BLaER1 (cell line): ENCODE measurements at regions not wholly inside any gene's neighbourhood (a gene's known extent, or its start where the extent isn't known, plus 50 kb on each side); places are given as distances from the start of the nearest gene placed in this dataset.

Experiments used
- H3K27ac ChIP-seq: shearing (Covaris generic); formaldehyde crosslinking; 2 replicates; pipeline ENCODE4 v1.8.1; 2022
- H3K27me3 ChIP-seq: shearing (Covaris generic); formaldehyde crosslinking; 2 replicates; pipeline ENCODE4 v1.8.1; 2022
- H3K36me3 ChIP-seq: shearing (Covaris generic); formaldehyde crosslinking; 2 replicates; pipeline ENCODE4 v1.8.1; 2022
- H3K4me1 ChIP-seq: shearing (Covaris generic); formaldehyde crosslinking; 2 replicates; pipeline ENCODE4 v1.8.1; 2022
- H3K4me2 ChIP-seq: shearing (Covaris generic); formaldehyde crosslinking; 2 replicates; pipeline ENCODE4 v1.8.1; 2022
- H3K4me3 ChIP-seq: shearing (Covaris generic); formaldehyde crosslinking; 2 replicates; pipeline ENCODE4 v1.8.1; 2022
- H3K9ac ChIP-seq: shearing (Covaris generic); formaldehyde crosslinking; 2 replicates; pipeline ENCODE4 v1.8.1; 2022
- H3K9me3 ChIP-seq: shearing (Covaris generic); formaldehyde crosslinking; 2 replicates; pipeline ENCODE4 v1.8.1; 2022
- H4K20me1 ChIP-seq: shearing (Covaris generic); formaldehyde crosslinking; 2 replicates; pipeline ENCODE4 v1.8.1; 2022
- Cebpa-rat ChIP-seq: shearing (Covaris generic); IDR thresholded peaks from 2 replicates; pipeline ENCODE4 v1.8.1; 2022

- H3K36me3 ChIP-seq = no peaks in the 10 kb centered on the region
- no peak overlapping the region for H3K27ac ChIP-seq
- TF ChIP-seq Cebpa-rat = no peak
- H3K4me2 ChIP-seq = no peak overlapping the region
- H3K9ac ChIP-seq = no peak overlapping the region
- H3K4me3 ChIP-seq = no peak overlapping the region
- no peaks in the 10 kb centered on the region for H3K27me3 ChIP-seq
- H4K20me1 ChIP-seq = no peaks in the 10 kb centered on the region
- H3K4me1 ChIP-seq = peaks cover 6% of the 10 kb centered on the region
- no peaks in the 10 kb centered on the region for H3K9me3 ChIP-seq
These were observed 2202.2 kb upstream of the C9orf72 start for GRCh38 chr9:29775491-29775890.

DNA sequence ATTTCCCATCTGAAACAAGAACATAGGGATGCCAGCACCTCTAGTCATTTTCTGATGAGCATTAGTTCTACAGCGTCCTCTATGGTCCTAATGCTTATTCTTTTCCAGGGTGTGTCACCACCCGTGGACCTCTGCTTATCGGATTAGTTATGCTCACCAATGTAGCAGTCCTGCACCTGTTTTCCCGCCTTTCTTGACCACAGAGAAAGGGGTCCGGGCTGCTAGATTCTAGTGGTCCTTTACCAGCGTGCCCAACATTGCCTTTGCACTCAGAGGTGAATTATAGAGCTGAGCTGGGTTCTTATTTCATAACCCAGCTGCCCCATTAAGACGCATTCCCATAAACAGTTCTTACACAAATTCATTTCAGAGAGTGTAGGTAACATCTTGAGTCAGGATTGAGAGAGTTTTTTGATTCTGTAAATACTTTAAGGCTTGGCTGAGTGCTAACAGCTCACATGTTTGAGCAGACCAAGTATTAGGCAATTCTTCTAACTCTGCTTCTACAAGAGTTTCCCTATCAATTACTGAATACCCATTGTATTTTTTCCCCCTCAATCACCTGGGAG, 2205.1 kb upstream of the C9orf72 start:
- Histone ChIP-seq H3K36me3 (no peaks in the 10 kb centered on the region), H4K20me1 (no peaks in the 10 kb centered on the region), H3K4me2 (no peak overlapping the region), H3K27me3 (no peaks in the 10 kb centered on the region), H3K4me1 (peaks cover 11% of the 10 kb centered on the region), H3K9ac (no peak overlapping the region), H3K9me3 (no peaks in the 10 kb centered on the region), H3K27ac (no peak overlapping the region), H3K4me3 (no peak overlapping the region)
- TF ChIP-seq Cebpa-rat = no peak

DNA sequence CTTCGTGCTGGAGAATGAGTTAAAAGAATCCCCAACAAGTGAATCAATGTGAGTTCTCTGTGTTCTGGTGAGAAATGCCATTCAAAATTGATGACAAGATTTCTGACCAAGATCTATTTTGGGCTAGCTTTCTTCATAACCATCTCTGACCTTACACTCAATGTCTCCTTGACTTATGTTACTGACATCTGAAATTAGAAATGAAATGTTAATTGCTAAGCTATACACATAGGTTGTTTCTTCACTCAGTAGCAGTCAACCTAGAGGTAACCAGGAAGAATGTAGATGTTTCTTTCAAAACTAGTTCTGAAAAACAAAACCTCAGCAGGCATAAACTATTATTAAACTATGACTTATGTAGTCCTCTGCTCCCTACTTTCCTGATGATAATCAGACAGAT, 2220.7 kb upstream of the C9orf72 start:
- Histone ChIP-seq H3K9ac (no peak overlapping the region), H3K9me3 (no peaks in the 10 kb centered on the region), H3K4me1 (no peaks in the 10 kb centered on the region), H3K27me3 (no peaks in the 10 kb centered on the region), H3K4me2 (no peak overlapping the region), H3K27ac (no peak overlapping the region), H3K36me3 (no peaks in the 10 kb centered on the region), H4K20me1 (no peaks in the 10 kb centered on the region), H3K4me3 (no peak overlapping the region)
- no peak for TF ChIP-seq Cebpa-rat

DNA sequence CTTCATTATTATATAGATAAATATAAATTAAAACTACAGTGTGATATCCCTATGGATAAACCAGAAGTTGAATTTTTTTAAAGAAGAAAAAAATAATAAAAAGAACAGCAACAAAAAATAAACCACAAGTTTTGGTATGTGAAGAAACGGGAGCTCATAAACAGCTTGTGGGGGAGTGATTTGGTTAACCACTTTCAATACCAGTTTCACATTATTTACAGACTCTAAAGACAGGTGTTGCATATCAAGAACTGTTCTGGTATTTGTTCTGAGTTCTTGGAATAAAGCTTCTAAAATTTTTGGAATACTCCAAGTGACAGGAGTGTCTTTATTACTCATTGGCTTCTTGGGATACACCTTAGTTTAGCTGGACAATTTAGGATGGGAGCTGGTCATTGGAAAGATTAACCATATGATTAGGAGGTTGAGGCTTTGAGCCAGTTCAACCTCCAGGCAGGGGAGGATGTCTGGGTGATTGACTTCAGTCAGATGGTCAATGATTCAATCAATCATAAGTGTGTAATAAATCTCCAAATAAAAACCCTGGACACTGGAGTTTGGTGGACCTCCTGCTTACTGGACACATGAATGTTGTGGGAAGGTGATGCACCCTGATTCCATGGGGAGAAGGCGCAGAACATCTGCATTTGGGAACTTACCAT, 2223.1 kb upstream of the C9orf72 start:
- H3K27me3 ChIP-seq = no peaks in the 10 kb centered on the region
- TF ChIP-seq Cebpa-rat = no peak
- no peaks in the 10 kb centered on the region for H4K20me1 ChIP-seq
- no peaks in the 10 kb centered on the region for H3K4me1 ChIP-seq
- no peaks in the 10 kb centered on the region for H3K36me3 ChIP-seq
- H3K9me3 ChIP-seq = no peaks in the 10 kb centered on the region
- no peak overlapping the region for H3K27ac ChIP-seq
- no peak overlapping the region for H3K4me3 ChIP-seq
- H3K9ac ChIP-seq = no peak overlapping the region
- no peak overlapping the region for H3K4me2 ChIP-seq

DNA sequence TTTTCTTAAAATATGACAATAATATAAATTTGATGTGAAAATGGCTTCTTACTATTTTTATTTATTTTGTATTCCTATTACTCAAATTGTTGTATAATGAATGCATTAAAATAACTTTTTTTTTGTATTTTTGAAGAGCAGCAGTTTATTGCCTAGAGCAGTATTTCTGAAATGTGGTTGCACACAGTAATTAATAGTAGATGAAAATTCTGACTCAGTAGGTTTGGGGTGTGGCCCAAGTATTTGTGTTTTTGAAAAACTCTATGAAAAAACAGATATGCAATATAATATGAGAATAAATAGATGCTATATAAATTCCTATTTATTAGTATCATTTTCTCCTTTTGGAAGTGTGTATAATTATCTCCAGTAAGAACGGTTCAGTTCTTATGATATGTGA, 2225.3 kb upstream of the C9orf72 start:
- Histone ChIP-seq H3K4me1 (no peaks in the 10 kb centered on the region), H3K9me3 (no peaks in the 10 kb centered on the region), H3K9ac (no peak overlapping the region), H3K27ac (no peak overlapping the region), H4K20me1 (no peaks in the 10 kb centered on the region), H3K4me3 (no peak overlapping the region), H3K36me3 (no peaks in the 10 kb centered on the region), H3K4me2 (no peak overlapping the region), H3K27me3 (no peaks in the 10 kb centered on the region)
- no peak for TF ChIP-seq Cebpa-rat

DNA sequence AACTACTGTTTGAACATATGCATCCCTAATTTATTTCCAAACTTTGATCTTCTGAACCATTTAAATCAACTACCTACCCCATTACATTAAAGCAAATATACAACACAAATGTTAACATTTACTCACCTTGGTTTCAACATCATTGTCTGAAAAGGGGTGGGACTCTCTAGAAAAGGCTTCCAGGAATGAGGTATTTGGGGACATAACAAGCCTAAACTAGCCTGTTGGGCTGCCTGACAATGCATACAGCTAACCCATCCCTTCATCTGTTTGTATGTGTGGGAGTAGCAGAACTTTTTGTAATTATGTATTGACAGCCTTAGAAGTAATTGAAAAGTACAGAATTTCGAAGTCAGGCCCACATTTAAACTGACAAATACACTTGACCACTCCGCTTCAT, 2225.9 kb upstream of the C9orf72 start:
- no peak overlapping the region for H3K4me3 ChIP-seq
- H3K27me3 ChIP-seq = no peaks in the 10 kb centered on the region
- no peak overlapping the region for H3K4me2 ChIP-seq
- no peaks in the 10 kb centered on the region for H4K20me1 ChIP-seq
- H3K9me3 ChIP-seq = no peaks in the 10 kb centered on the region
- H3K9ac ChIP-seq = no peak overlapping the region
- no peak overlapping the region for H3K27ac ChIP-seq
- no peak for TF ChIP-seq Cebpa-rat
- H3K4me1 ChIP-seq = no peaks in the 10 kb centered on the region
- no peaks in the 10 kb centered on the region for H3K36me3 ChIP-seq

- Histone ChIP-seq H3K36me3 (no peaks in the 10 kb centered on the region), H3K27ac (no peak overlapping the region), H4K20me1 (no peaks in the 10 kb centered on the region), H3K9me3 (no peaks in the 10 kb centered on the region), H3K4me1 (no peaks in the 10 kb centered on the region), H3K27me3 (no peaks in the 10 kb centered on the region), H3K4me2 (no peak overlapping the region), H3K9ac (no peak overlapping the region), H3K4me3 (no peak overlapping the region)
- no peak for TF ChIP-seq Cebpa-rat
These were observed 2227.5 kb upstream of the C9orf72 start for GRCh38 chr9:29800821-29801220.

- Histone ChIP-seq H3K27ac (no peak overlapping the region), H3K9ac (no peak overlapping the region), H3K27me3 (no peaks in the 10 kb centered on the region), H3K4me3 (no peak overlapping the region), H3K4me2 (no peak overlapping the region), H3K9me3 (no peaks in the 10 kb centered on the region), H4K20me1 (no peaks in the 10 kb centered on the region), H3K36me3 (no peaks in the 10 kb centered on the region), H3K4me1 (no peaks in the 10 kb centered on the region)
- TF ChIP-seq Cebpa-rat = no peak
These were observed 2229.2 kb upstream of the C9orf72 start for GRCh38 chr9:29802454-29802853.

DNA sequence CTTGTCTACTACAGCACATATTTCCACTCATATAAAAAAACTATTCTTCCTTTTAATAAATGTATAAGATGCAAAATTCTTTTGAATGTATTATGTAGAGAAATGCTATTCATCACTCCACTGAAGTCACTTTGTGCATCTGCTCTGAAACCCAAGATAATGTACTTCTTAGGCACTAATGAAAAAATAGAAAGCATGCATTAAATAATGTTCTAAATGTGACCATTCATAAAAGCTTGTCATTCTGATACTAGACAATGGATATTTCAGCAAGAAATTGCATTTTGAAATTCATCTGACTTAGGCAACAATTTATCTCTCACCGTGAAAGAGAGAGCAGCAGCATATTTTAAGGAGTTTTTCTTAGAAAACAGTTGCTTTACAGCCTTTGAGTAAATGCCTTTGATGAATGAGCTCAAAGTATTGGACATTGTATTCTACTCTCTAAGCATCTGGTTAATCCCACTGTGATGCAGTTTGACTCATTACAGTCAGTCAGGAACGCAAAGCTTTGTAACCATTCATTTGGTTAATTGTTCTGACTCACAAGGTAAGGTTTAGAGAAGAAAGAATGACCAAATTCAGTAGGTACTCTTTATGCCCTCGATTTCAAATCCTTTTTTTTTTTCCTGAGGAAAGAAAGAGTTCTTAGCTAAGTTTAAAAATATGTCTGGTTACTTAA, 2233.8 kb upstream of the C9orf72 start:
- Histone ChIP-seq H3K4me2 (no peak overlapping the region), H3K9me3 (peaks cover 20% of the 10 kb centered on the region), H3K4me1 (no peaks in the 10 kb centered on the region), H3K36me3 (no peaks in the 10 kb centered on the region), H3K4me3 (no peak overlapping the region), H4K20me1 (no peaks in the 10 kb centered on the region), H3K27me3 (no peaks in the 10 kb centered on the region), H3K9ac (no peak overlapping the region), H3K27ac (no peak overlapping the region)
- TF ChIP-seq Cebpa-rat = no peak

GRCh38 chr9:29816954-29817703, 2243.8 kb upstream of the C9orf72 start:
- no peak overlapping the region for H3K9ac ChIP-seq
- no peaks in the 10 kb centered on the region for H4K20me1 ChIP-seq
- H3K9me3 ChIP-seq = 0 out of 2 replicates have a peak, but pooled peaks cover 17% of the 10 kb centered on the region
- no peak overlapping the region for H3K4me3 ChIP-seq
- no peak for TF ChIP-seq Cebpa-rat
- H3K27me3 ChIP-seq = no peaks in the 10 kb centered on the region
- H3K4me2 ChIP-seq = no peak overlapping the region
- no peaks in the 10 kb centered on the region for H3K36me3 ChIP-seq
- no peaks in the 10 kb centered on the region for H3K4me1 ChIP-seq
- H3K27ac ChIP-seq = no peak overlapping the region
